HAP-1 (cell line): ENCODE measurements at regions not wholly inside any gene's neighbourhood (a gene's known extent, or its start where the extent isn't known, plus 50 kb on each side); places are given as distances from the start of the nearest gene placed in this dataset.

Source experiments
- DNase-seq, 2 experiments: peaks; one replicate each; pipeline ENCODE4 v3.0.0-alpha.2; 2016 to 2020; ENCODE audit warnings: low spot score in 2 of 2
- H3K27me3 ChIP-seq: fragments of 250-450 bp; sonication (Bioruptor Pico); 2 replicates; pipeline ENCODE4 v1.5.1; 2020; ENCODE audit warnings: low read depth, mild to moderate bottlenecking, moderate library complexity
- H3K36me3 ChIP-seq: fragments of 250-450 bp; sonication (Bioruptor Pico); replicated peaks from 2 replicates; pipeline ENCODE4 v1.5.1; 2020; ENCODE audit warnings: mild to moderate bottlenecking
- H3K4me1 ChIP-seq: fragments of 250-450 bp; sonication (Bioruptor Pico); 2 replicates; pipeline ENCODE4 v1.5.1; 2020; ENCODE audit warnings: mild to moderate bottlenecking
- H3K4me3 ChIP-seq: fragments of 250-450 bp; sonication (Bioruptor Pico); 2 replicates; pipeline ENCODE4 v1.5.1; 2020; ENCODE audit warnings: mild to moderate bottlenecking, moderate library complexity
- H3K9me3 ChIP-seq: fragments of 250-450 bp; sonication (Bioruptor Pico); 2 replicates; pipeline ENCODE4 v1.5.1; 2020; ENCODE audit warnings: mild to moderate bottlenecking, moderate library complexity
- in situ Hi-C: fragments of 300-500 bp; cut with MboI; formaldehyde crosslinking; loops from 3 replicates; pipeline ENCODE4 v1.14.3; 2020; ENCODE audit warnings: low sequenced_read_pairs, inconsistent platforms, mixed read lengths

- no peak for DNase-seq
- H3K9me3 ChIP-seq = no peaks in the 10 kb centered on the region
- H3K4me1 ChIP-seq = no peaks in the 10 kb centered on the region
- no peaks in the 10 kb centered on the region for H3K27me3 ChIP-seq
- H3K4me3 ChIP-seq = no peak overlapping the region
- in situ Hi-C loops = no loop called here
- H3K36me3 ChIP-seq = no peaks in the 10 kb centered on the region
Measured at GRCh38 chr9:87064311-87064710, 117.0 kb upstream of the GAS1 start.

- no peaks in the 10 kb centered on the region for H3K9me3 ChIP-seq
- DNase-seq = no peak
- in situ Hi-C loops = no loop called here
- H3K27me3 ChIP-seq = no peaks in the 10 kb centered on the region
- no peak overlapping the region for H3K4me3 ChIP-seq
- no peaks in the 10 kb centered on the region for H3K4me1 ChIP-seq
- no peaks in the 10 kb centered on the region for H3K36me3 ChIP-seq
Measured at GRCh38 chr9:87065981-87066380, 118.7 kb upstream of the GAS1 start.

GRCh38 chr9:87067426-87067825 lies 120.1 kb upstream of the GAS1 start:
- Histone ChIP-seq H3K9me3 (no peaks in the 10 kb centered on the region), H3K4me1 (no peaks in the 10 kb centered on the region), H3K4me3 (no peak overlapping the region), H3K36me3 (no peaks in the 10 kb centered on the region), H3K27me3 (no peaks in the 10 kb centered on the region)
- in situ Hi-C loops = no loop called here
- no peak for DNase-seq

- H3K4me1 ChIP-seq = no peaks in the 10 kb centered on the region
- H3K36me3 ChIP-seq = no peaks in the 10 kb centered on the region
- no peaks in the 10 kb centered on the region for H3K27me3 ChIP-seq
- no peak overlapping the region for H3K4me3 ChIP-seq
- in situ Hi-C loops = no loop called here
- no peaks in the 10 kb centered on the region for H3K9me3 ChIP-seq
- no peak for DNase-seq
Measured at GRCh38 chr9:87068177-87068840, 121.0 kb upstream of the GAS1 start.

DNA sequence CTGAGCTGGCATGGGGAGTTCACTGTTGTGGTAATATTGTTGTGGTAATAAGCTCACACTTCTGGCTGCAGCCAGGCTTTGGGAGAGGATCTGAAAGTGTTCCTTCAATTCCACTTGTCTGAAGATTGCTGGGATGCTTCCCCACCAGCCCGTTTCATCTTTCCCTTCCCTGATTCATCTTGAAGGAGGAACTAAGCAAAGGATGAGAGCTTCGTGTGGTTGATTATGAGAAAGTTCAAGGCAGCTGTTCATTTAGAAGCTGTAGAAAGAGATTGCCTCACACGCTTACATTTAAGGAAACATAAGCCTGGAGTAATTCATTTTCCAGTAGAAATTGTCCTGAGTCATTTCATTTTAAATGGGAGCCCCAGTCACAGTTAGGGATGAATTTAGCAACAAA lies 122.4 kb upstream of the GAS1 start:
- H3K4me1 ChIP-seq = no peaks in the 10 kb centered on the region
- no peaks in the 10 kb centered on the region for H3K9me3 ChIP-seq
- H3K27me3 ChIP-seq = no peaks in the 10 kb centered on the region
- H3K4me3 ChIP-seq = no peak overlapping the region
- no peak for DNase-seq
- H3K36me3 ChIP-seq = no peaks in the 10 kb centered on the region
- in situ Hi-C loops = no loop called here

- H3K4me1 ChIP-seq = no peaks in the 10 kb centered on the region
- H3K36me3 ChIP-seq = no peaks in the 10 kb centered on the region
- no peak overlapping the region for H3K4me3 ChIP-seq
- no peaks in the 10 kb centered on the region for H3K9me3 ChIP-seq
- no peak for DNase-seq
- in situ Hi-C loops = no loop called here
- H3K27me3 ChIP-seq = no peaks in the 10 kb centered on the region
Measured at GRCh38 chr9:87070336-87070735, 123.0 kb upstream of the GAS1 start.

- H3K27me3 ChIP-seq = no peaks in the 10 kb centered on the region
- no peaks in the 10 kb centered on the region for H3K4me1 ChIP-seq
- no peaks in the 10 kb centered on the region for H3K9me3 ChIP-seq
- H3K36me3 ChIP-seq = no peaks in the 10 kb centered on the region
- no peak for DNase-seq
- no peak overlapping the region for H3K4me3 ChIP-seq
- in situ Hi-C loops = no loop called here
Measured at GRCh38 chr9:87071473-87071872, 124.2 kb upstream of the GAS1 start.

GRCh38 chr9:87073692-87074091 lies 126.4 kb upstream of the GAS1 start:
- Histone ChIP-seq H3K36me3 (no peaks in the 10 kb centered on the region), H3K9me3 (no peaks in the 10 kb centered on the region), H3K4me3 (no peak overlapping the region), H3K27me3 (no peaks in the 10 kb centered on the region), H3K4me1 (no peaks in the 10 kb centered on the region)
- no peak for DNase-seq
- in situ Hi-C loops = no loop called here

DNA sequence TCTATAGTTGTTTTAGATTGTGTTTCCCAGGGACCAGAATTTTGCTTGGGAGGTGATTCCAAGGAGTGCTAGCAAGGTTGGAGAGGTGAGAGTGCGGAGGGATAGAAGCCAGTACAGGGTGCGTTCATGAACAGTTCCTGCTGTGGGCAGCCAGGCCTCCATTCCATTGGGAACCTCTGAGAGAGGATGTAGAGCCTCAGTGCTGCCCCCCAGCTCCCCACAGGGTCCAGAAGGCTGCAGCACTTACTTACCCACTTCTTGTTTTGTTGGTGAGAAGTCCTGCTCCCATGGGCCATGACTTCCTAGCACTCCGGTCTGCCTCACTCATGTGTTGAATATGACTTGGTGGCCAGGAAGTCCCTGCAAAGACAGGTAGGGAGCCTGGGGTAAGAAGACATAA lies 128.2 kb upstream of the GAS1 start:
- H3K27me3 ChIP-seq = no peaks in the 10 kb centered on the region
- no peak overlapping the region for H3K4me3 ChIP-seq
- in situ Hi-C loops = no loop called here
- no peaks in the 10 kb centered on the region for H3K36me3 ChIP-seq
- H3K9me3 ChIP-seq = no peaks in the 10 kb centered on the region
- DNase-seq = no peak
- H3K4me1 ChIP-seq = no peaks in the 10 kb centered on the region

- Histone ChIP-seq H3K4me3 (no peak overlapping the region), H3K36me3 (no peaks in the 10 kb centered on the region), H3K4me1 (no peaks in the 10 kb centered on the region), H3K9me3 (no peaks in the 10 kb centered on the region), H3K27me3 (no peaks in the 10 kb centered on the region)
- DNase-seq = no peak
- in situ Hi-C loops = no loop called here
Measured at GRCh38 chr9:87076825-87077224, 129.5 kb upstream of the GAS1 start.

- H3K4me3 ChIP-seq = no peak overlapping the region
- no peak for DNase-seq
- H3K36me3 ChIP-seq = no peaks in the 10 kb centered on the region
- no peaks in the 10 kb centered on the region for H3K9me3 ChIP-seq
- H3K27me3 ChIP-seq = no peaks in the 10 kb centered on the region
- no peaks in the 10 kb centered on the region for H3K4me1 ChIP-seq
- in situ Hi-C loops = no loop called here
Measured at GRCh38 chr9:87077986-87078385, 130.7 kb upstream of the GAS1 start.

- in situ Hi-C loops = no loop called here
- no peaks in the 10 kb centered on the region for H3K27me3 ChIP-seq
- no peak for DNase-seq
- no peaks in the 10 kb centered on the region for H3K4me1 ChIP-seq
- H3K4me3 ChIP-seq = no peak overlapping the region
- no peaks in the 10 kb centered on the region for H3K36me3 ChIP-seq
- H3K9me3 ChIP-seq = no peaks in the 10 kb centered on the region
Measured at GRCh38 chr9:87080512-87081264, 133.4 kb upstream of the GAS1 start.

DNA sequence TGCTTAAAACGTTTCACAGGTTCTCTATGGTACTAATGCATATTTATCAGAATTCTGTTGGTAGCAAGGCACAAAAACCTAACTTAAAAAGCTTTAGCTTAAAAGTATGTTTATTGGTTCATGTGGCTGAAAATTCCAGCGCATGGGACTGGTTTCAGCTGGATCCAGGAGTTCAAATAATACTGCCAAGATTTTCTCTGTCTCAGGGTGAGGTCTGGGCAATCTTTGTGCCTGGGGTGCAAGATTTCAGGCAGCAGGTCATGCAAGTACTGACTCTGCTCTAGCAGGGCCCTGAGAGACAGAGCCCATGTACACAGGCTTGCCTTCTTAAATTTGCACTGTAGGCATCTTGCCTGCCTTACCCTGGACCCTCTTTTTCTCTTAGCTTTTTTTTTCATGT lies 134.2 kb upstream of the GAS1 start:
- Histone ChIP-seq H3K27me3 (no peaks in the 10 kb centered on the region), H3K4me3 (no peak overlapping the region), H3K36me3 (no peaks in the 10 kb centered on the region), H3K4me1 (no peaks in the 10 kb centered on the region), H3K9me3 (no peaks in the 10 kb centered on the region)
- in situ Hi-C loops = no loop called here
- no peak for DNase-seq

- H3K27me3 ChIP-seq = no peaks in the 10 kb centered on the region
- no peak overlapping the region for H3K4me3 ChIP-seq
- H3K9me3 ChIP-seq = no peaks in the 10 kb centered on the region
- no peak for DNase-seq
- in situ Hi-C loops = no loop called here
- no peaks in the 10 kb centered on the region for H3K36me3 ChIP-seq
- H3K4me1 ChIP-seq = no peaks in the 10 kb centered on the region
Measured at GRCh38 chr9:87083986-87084385, 136.7 kb upstream of the GAS1 start.

GRCh38 chr9:87084407-87084806 lies 137.1 kb upstream of the GAS1 start:
- no peaks in the 10 kb centered on the region for H3K27me3 ChIP-seq
- no peak overlapping the region for H3K4me3 ChIP-seq
- H3K9me3 ChIP-seq = no peaks in the 10 kb centered on the region
- in situ Hi-C loops = no loop called here
- H3K4me1 ChIP-seq = no peaks in the 10 kb centered on the region
- DNase-seq = no peak
- no peaks in the 10 kb centered on the region for H3K36me3 ChIP-seq
